ENCODE measurements at regions not wholly inside any gene's neighbourhood (a gene's known extent, or its start where the extent isn't known, plus 50 kb on each side); places are given as distances from the start of the nearest gene placed in this dataset.

DNA sequence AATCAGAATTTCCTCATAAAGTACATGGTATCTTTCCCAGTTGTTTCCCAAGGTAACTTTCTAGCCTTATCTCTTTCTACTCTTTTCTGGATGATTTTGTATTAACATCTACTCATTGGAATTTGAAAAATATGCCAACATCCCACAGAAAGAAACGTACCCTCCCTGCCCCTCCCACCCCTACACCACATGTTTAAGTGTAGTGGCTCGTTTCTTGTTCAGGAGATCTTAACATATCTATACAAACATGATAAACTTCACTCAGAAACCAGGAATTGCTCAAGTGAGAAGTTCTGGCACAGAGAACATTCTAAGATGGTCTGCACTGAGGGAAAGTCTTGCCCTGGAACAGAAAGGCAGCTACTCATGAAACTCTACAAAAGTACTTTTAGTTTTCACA lies 404.7 kb downstream of the SOX2 start:
- Histone ChIP-seq H3K9me3 (ENCODE audit: control insufficient read depth, insufficient read depth, low read length) (peaks cover 11% of the 10 kb centered on the region), H3K27me3 (ENCODE audit: control insufficient read depth, insufficient read depth, low read length) (no peaks in the 10 kb centered on the region), H3K27ac (ENCODE audit: low read depth, low read length) (no peak overlapping the region), H3K4me3 (ENCODE audit: low read depth, low read length) (no peak overlapping the region)
- TF ChIP-seq, protein P1, sequence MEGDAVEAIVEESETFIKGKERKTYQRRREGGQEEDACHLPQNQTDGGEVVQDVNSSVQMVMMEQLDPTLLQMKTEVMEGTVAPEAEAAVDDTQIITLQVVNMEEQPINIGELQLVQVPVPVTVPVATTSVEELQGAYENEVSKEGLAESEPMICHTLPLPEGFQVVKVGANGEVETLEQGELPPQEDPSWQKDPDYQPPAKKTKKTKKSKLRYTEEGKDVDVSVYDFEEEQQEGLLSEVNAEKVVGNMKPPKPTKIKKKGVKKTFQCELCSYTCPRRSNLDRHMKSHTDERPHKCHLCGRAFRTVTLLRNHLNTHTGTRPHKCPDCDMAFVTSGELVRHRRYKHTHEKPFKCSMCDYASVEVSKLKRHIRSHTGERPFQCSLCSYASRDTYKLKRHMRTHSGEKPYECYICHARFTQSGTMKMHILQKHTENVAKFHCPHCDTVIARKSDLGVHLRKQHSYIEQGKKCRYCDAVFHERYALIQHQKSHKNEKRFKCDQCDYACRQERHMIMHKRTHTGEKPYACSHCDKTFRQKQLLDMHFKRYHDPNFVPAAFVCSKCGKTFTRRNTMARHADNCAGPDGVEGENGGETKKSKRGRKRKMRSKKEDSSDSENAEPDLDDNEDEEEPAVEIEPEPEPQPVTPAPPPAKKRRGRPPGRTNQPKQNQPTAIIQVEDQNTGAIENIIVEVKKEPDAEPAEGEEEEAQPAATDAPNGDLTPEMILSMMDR (IDR thresholded peaks at IDR 0.05; ENCODE audit: low read depth, low read length) = no peak
- DNase-seq (ENCODE audit: low read depth, low spot score) = no peak
- POLR2A ChIA-PET = no interaction called here
- CTCF ChIA-PET = no interaction called here

- H3K27ac ChIP-seq (ENCODE audit: low read depth, low read length) = no peak overlapping the region
- no peak overlapping the region for H3K4me3 ChIP-seq (ENCODE audit: low read depth, low read length)
- DNase-seq (ENCODE audit: low read depth, low spot score) = no peak
- H3K27me3 ChIP-seq (ENCODE audit: control insufficient read depth, insufficient read depth, low read length) = no peaks in the 10 kb centered on the region
- peaks cover 11% of the 10 kb centered on the region for H3K9me3 ChIP-seq (ENCODE audit: control insufficient read depth, insufficient read depth, low read length)
- POLR2A ChIA-PET = no interaction called here
- TF ChIP-seq, protein P1 (IDR thresholded peaks at IDR 0.05; ENCODE audit: low read depth, low read length) = no peak
- CTCF ChIA-PET = no interaction called here
These were observed 405.4 kb downstream of the SOX2 start for GRCh38 chr3:182117131-182117530.

DNA sequence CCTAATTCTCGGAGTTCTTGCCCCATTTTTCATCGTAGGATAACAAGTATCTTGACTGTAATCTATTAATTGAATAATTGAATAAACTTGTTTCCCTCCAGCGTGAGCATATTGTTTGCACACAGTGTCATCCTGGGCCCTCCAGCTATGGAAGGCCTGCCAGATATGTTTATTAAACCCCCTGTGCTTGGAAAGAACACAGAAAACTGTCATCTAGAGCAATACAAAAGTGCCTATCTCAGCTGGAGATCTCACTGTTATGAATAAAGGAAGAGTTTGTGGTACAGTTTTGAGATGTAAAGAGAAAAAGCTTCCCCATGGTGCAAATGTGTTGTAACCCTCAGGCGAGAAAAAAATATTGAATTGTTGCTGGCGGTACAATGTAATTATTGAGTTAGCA lies 405.9 kb downstream of the SOX2 start:
- Histone ChIP-seq H3K9me3 (ENCODE audit: control insufficient read depth, insufficient read depth, low read length) (peaks cover 10% of the 10 kb centered on the region), H3K4me3 (ENCODE audit: low read depth, low read length) (no peak overlapping the region), H3K27me3 (ENCODE audit: control insufficient read depth, insufficient read depth, low read length) (no peaks in the 10 kb centered on the region), H3K27ac (ENCODE audit: low read depth, low read length) (no peak overlapping the region)
- TF ChIP-seq, protein P1 (IDR thresholded peaks at IDR 0.05; ENCODE audit: low read depth, low read length) = no peak
- CTCF ChIA-PET = no interaction called here
- POLR2A ChIA-PET = no interaction called here
- DNase-seq (ENCODE audit: low read depth, low spot score) = no peak

DNA sequence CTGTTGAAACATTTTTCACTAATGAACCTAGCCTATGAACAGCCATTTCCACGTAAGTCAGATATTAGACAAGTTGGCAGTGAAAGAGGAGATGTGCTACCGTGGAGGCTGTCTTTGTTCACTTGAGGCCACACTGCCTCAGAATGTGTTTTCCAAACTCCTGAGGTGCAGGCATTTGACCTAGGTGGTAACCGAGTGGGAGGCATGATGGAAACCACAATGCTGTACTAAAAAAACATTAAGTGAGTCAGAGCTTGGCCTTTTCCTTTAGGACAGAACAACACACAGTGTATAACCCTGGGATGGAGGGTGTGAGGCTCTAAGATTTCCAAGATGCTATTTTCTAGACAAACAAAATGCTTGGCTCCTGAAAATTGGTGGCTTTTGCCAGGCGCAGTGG lies 406.3 kb downstream of the SOX2 start:
- CTCF ChIA-PET = no interaction called here
- TF ChIP-seq, protein P1 (IDR thresholded peaks at IDR 0.05; ENCODE audit: low read depth, low read length) = no peak
- H3K9me3 ChIP-seq (ENCODE audit: control insufficient read depth, insufficient read depth, low read length) = peaks cover 8% of the 10 kb centered on the region

GRCh38 chr3:182121401-182121800 lies 409.7 kb downstream of the SOX2 start:
- Histone ChIP-seq H3K9me3 (ENCODE audit: control insufficient read depth, insufficient read depth, low read length) (peaks cover 12% of the 10 kb centered on the region), H3K4me3 (ENCODE audit: low read depth, low read length) (no peak overlapping the region), H3K27me3 (ENCODE audit: control insufficient read depth, insufficient read depth, low read length) (no peaks in the 10 kb centered on the region), H3K27ac (ENCODE audit: low read depth, low read length) (no peak overlapping the region)
- TF ChIP-seq, protein P1 (IDR thresholded peaks at IDR 0.05; ENCODE audit: low read depth, low read length) = no peak
- DNase-seq (ENCODE audit: low read depth, low spot score) = no peak
- ChIA-PET POLR2A (no interaction called here), CTCF (no interaction called here)

More for the DNA sequence above, 406.3 kb downstream of the SOX2 start:
- H3K27me3 ChIP-seq (ENCODE audit: control insufficient read depth, insufficient read depth, low read length) = no peaks in the 10 kb centered on the region
- no peak overlapping the region for H3K27ac ChIP-seq (ENCODE audit: low read depth, low read length)
- H3K4me3 ChIP-seq (ENCODE audit: low read depth, low read length) = no peak overlapping the region
- POLR2A ChIA-PET = no interaction called here
- no peak for DNase-seq (ENCODE audit: low read depth, low spot score)
